T-helper 1 cell treated with Interleukin-12 subunit alpha and Interleukin-12 subunit beta and Interleukin-4 antibody, amounts not matched to agents 30 ng/mL and 1 ng/mL, for 36 hours (primary cell): ENCODE measurements at regions not wholly inside any gene's neighbourhood (a gene's known extent, or its start where the extent isn't known, plus 50 kb on each side); places are given as distances from the start of the nearest gene placed in this dataset.

Experiments used
- intact Hi-C: fragments of 100-400 bp; cut with micrococcal nuclease; formaldehyde crosslinking; loops from one replicate; pipeline ENCODE4 v1.15.1; 2024

- intact Hi-C loops: no loop called here
Measured at GRCh38 chr6:44603044-44603686, 215.7 kb downstream of the CDC5L start.

- intact Hi-C loops: no loop called here
Measured at GRCh38 chr6:44606504-44606903, 219.0 kb downstream of the CDC5L start.

- intact Hi-C loops: no loop called here
Measured at GRCh38 chr6:44606976-44607375, 219.5 kb downstream of the CDC5L start.

- intact Hi-C loops: no loop called here
Measured at GRCh38 chr6:44608175-44608574, 220.7 kb downstream of the CDC5L start.

GRCh38 chr6:44609051-44609612 is 221.6 kb downstream of the CDC5L start:
- intact Hi-C loops: no loop called here

GRCh38 chr6:44614396-44614795 is 226.9 kb downstream of the CDC5L start:
- intact Hi-C loops: no loop called here

- intact Hi-C loops: no loop called here
Measured at GRCh38 chr6:44615621-44616020, 228.1 kb downstream of the CDC5L start.

GRCh38 chr6:44617416-44617815 is 229.9 kb downstream of the CDC5L start:
- intact Hi-C loops: no loop called here

- intact Hi-C loops: no loop called here
Measured at GRCh38 chr6:44618371-44618770, 230.9 kb downstream of the CDC5L start.

- intact Hi-C loops: no loop called here
Measured at GRCh38 chr6:44620922-44621321, 233.4 kb downstream of the CDC5L start.

GRCh38 chr6:44621846-44622245 is 234.3 kb downstream of the CDC5L start:
- intact Hi-C loops: no loop called here

- intact Hi-C loops: no loop called here
Measured at GRCh38 chr6:44622555-44622954, 235.0 kb downstream of the CDC5L start.

GRCh38 chr6:44622956-44623355 is 235.4 kb downstream of the CDC5L start:
- intact Hi-C loops: no loop called here

- intact Hi-C loops: no loop called here
Measured at GRCh38 chr6:44624226-44624625, 236.7 kb downstream of the CDC5L start.

- intact Hi-C loops: no loop called here
Measured at GRCh38 chr6:44624936-44625573, 237.5 kb downstream of the CDC5L start.

- intact Hi-C loops: no loop called here
Measured at GRCh38 chr6:44625996-44626395, 238.5 kb downstream of the CDC5L start.

- intact Hi-C loops: no loop called here
Measured at GRCh38 chr6:44626616-44627015, 239.1 kb downstream of the CDC5L start.

GRCh38 chr6:44627091-44627882 is 239.8 kb downstream of the CDC5L start:
- intact Hi-C loops: no loop called here

GRCh38 chr6:44627883-44628271 is 240.4 kb downstream of the CDC5L start:
- intact Hi-C loops: no loop called here

GRCh38 chr6:44628347-44628746 is 240.8 kb downstream of the CDC5L start:
- intact Hi-C loops: no loop called here

GRCh38 chr6:44629636-44630035 is 242.1 kb downstream of the CDC5L start:
- intact Hi-C loops: loop anchor here (1.0 kb wide), 2 partner anchors 790 to 1293 kb away; no protein-coding TSS in a partner anchor
